Endodermal cell (in vitro differentiated cells): ENCODE measurements at regions not wholly inside any gene's neighbourhood (a gene's known extent, or its start where the extent isn't known, plus 50 kb on each side); places are given as distances from the start of the nearest gene placed in this dataset.

Experiments
- DNase-seq: peaks from one replicate; pipeline ENCODE4 v3.0.0-alpha.2; 2017
- H3K27ac ChIP-seq: 2 replicates; pipeline ENCODE4 v1.5.1; 2013; ENCODE audit warnings: mild to moderate bottlenecking, low read depth, low read length, moderate library complexity
- H3K27me3 ChIP-seq: 2 replicates; pipeline ENCODE4 v1.6.1; 2013; ENCODE audit warnings: mild to moderate bottlenecking, low read length, moderate library complexity; ENCODE audit not compliant: insufficient read depth, control insufficient read depth, poor library complexity, severe bottlenecking
- H3K36me3 ChIP-seq: 2 replicates; pipeline ENCODE4 v1.7.0; 2013; ENCODE audit warnings: mild to moderate bottlenecking, low read length, moderate library complexity; ENCODE audit not compliant: control insufficient read depth, insufficient read depth
- H3K4me1 ChIP-seq: one replicate; pipeline ENCODE4 v1.7.0; 2013; ENCODE audit warnings: low read length; ENCODE audit not compliant: control insufficient read depth, insufficient read depth
- H3K4me3 ChIP-seq: 2 replicates; pipeline ENCODE4 v1.5.1; 2013; ENCODE audit warnings: mild to moderate bottlenecking, low read length, moderate library complexity
- H3K9ac ChIP-seq: 2 replicates; pipeline ENCODE4 v1.6.1; 2013; ENCODE audit warnings: mild to moderate bottlenecking, low read length, moderate library complexity; ENCODE audit not compliant: poor library complexity, severe bottlenecking; ENCODE audit errors: extremely low read depth
- H3K9me3 ChIP-seq: 2 replicates; pipeline ENCODE4 v1.6.1; 2013; ENCODE audit warnings: mild to moderate bottlenecking, low read length, moderate library complexity; ENCODE audit not compliant: control insufficient read depth
- H3K27ac Mint-ChIP-seq: 2 replicates; pipeline ENCODE4 v1.8.0; 2020; ENCODE audit warnings: mixed read lengths
- H3K27me3 Mint-ChIP-seq: 2 replicates; pipeline ENCODE4 v1.8.0; 2021; ENCODE audit warnings: mild to moderate bottlenecking, mixed read lengths; ENCODE audit not compliant: insufficient read depth
- H3K36me3 Mint-ChIP-seq: 2 replicates; pipeline ENCODE4 v1.8.0; 2020; ENCODE audit warnings: low read depth, mixed read lengths
- H3K4me1 Mint-ChIP-seq: 2 replicates; pipeline ENCODE4 v1.8.0; 2020; ENCODE audit warnings: mixed read lengths
- H3K4me3 Mint-ChIP-seq: 2 replicates; pipeline ENCODE4 v1.8.0; 2020; ENCODE audit warnings: mild to moderate bottlenecking, moderate library complexity, mixed read lengths
- H3K9me3 Mint-ChIP-seq: 2 replicates; pipeline ENCODE4 v1.8.0; 2020; ENCODE audit warnings: mild to moderate bottlenecking, mixed read lengths
- CTCF ChIP-seq: fragments of 200-600 bp; sonication (generic); conservative IDR thresholded peaks from 2 replicates; pipeline ENCODE4 v1.5.0; 2021; ENCODE audit warnings: antibody characterized with exemption, mild to moderate bottlenecking
- WGBS, 2 experiments: methylation state at CpG; one replicate each; pipeline versions ENCODE4 v1.1.5 to v1.1.7; 2013; ENCODE audit warnings: missing lambda C conversion rate in 2 of 2, mixed read lengths in 1 of 2; ENCODE audit not compliant: insufficient coverage in 1 of 2, insufficient read length in 1 of 2; 5-methylcytosine and 5-hydroxymethylcytosine counted together

- TF ChIP-seq CTCF: peak; percentile 18
- H3K36me3 ChIP-seq: no peaks in the 10 kb centered on the region
- H3K9me3 Mint-ChIP-seq: no peaks in the 10 kb centered on the region
- peaks cover 10% of the 10 kb centered on the region for H3K4me1 Mint-ChIP-seq
- peaks cover 17% of the 10 kb centered on the region for H3K27me3 ChIP-seq
- H3K4me3 Mint-ChIP-seq: no peak overlapping the region
- H3K27ac Mint-ChIP-seq: no peak overlapping the region
- H3K4me1 ChIP-seq: no peaks in the 10 kb centered on the region
- no peak for DNase-seq
- H3K9ac ChIP-seq: no peak overlapping the region
- no peak overlapping the region for H3K4me3 ChIP-seq
- H3K27me3 Mint-ChIP-seq: peaks cover 25% of the 10 kb centered on the region
- H3K9me3 ChIP-seq: no peaks in the 10 kb centered on the region
- no peaks in the 10 kb centered on the region for H3K36me3 Mint-ChIP-seq
- WGBS, 2 experiments: 94 to 100% methylated on average over 1 of the region's 1 CpG
- H3K27ac ChIP-seq: no peak overlapping the region
These were observed 85.8 kb downstream of the LINGO1 start for GRCh38 chr15:77546870-77547269.

- no peaks in the 10 kb centered on the region for H3K36me3 ChIP-seq
- H3K4me1 ChIP-seq: no peaks in the 10 kb centered on the region
- no peak overlapping the region for H3K9ac ChIP-seq
- no peak overlapping the region for H3K4me3 ChIP-seq
- H3K4me1 Mint-ChIP-seq: peaks cover 14% of the 10 kb centered on the region
- H3K27ac ChIP-seq: no peak overlapping the region
- H3K4me3 Mint-ChIP-seq: no peak overlapping the region
- H3K9me3 ChIP-seq: no peaks in the 10 kb centered on the region
- DNase-seq: no peak
- H3K27me3 Mint-ChIP-seq: peaks cover 29% of the 10 kb centered on the region
- H3K27me3 ChIP-seq: peaks cover 17% of the 10 kb centered on the region
- TF ChIP-seq CTCF: no peak
- H3K27ac Mint-ChIP-seq: no peak overlapping the region
- WGBS, 2 experiments: 40 to 55% methylated on average over 3 to 4 of the region's 4 CpGs
- no peaks in the 10 kb centered on the region for H3K9me3 Mint-ChIP-seq
- H3K36me3 Mint-ChIP-seq: no peaks in the 10 kb centered on the region
These were observed 86.6 kb downstream of the LINGO1 start for GRCh38 chr15:77546050-77546501.

GRCh38 chr15:77545058-77545457 lies 87.7 kb downstream of the LINGO1 start:
- no peak overlapping the region for H3K4me3 Mint-ChIP-seq
- Histone ChIP-seq H3K36me3 (no peaks in the 10 kb centered on the region), H3K9ac (no peak overlapping the region), H3K9me3 (no peaks in the 10 kb centered on the region), H3K4me1 (no peaks in the 10 kb centered on the region), H3K27ac (no peak overlapping the region), H3K4me3 (no peak overlapping the region), H3K27me3 (peaks cover 17% of the 10 kb centered on the region)
- peaks cover 35% of the 10 kb centered on the region for H3K27me3 Mint-ChIP-seq
- WGBS, 2 experiments: 79 to 83% methylated on average over 5 to 6 of the region's 6 CpGs
- no peak overlapping the region for H3K27ac Mint-ChIP-seq
- TF ChIP-seq CTCF: no peak
- H3K36me3 Mint-ChIP-seq: no peaks in the 10 kb centered on the region
- DNase-seq: no peak
- H3K9me3 Mint-ChIP-seq: no peaks in the 10 kb centered on the region
- H3K4me1 Mint-ChIP-seq: peaks cover 11% of the 10 kb centered on the region
